ENCODE measurements at regions not wholly inside any gene's neighbourhood (a gene's known extent, or its start where the extent isn't known, plus 50 kb on each side); places are given as distances from the start of the nearest gene placed in this dataset.

- H3K4me3 ChIP-seq (ENCODE audit: low read depth, low read length): no peak overlapping the region
- no peak for TF ChIP-seq BCL11B (tag by site-specific recombination; IDR thresholded peaks at IDR 0.05; ENCODE audit: low read depth)
- TF ChIP-seq EGR2 (tag by site-specific recombination; IDR thresholded peaks at IDR 0.05; ENCODE audit: low read depth): peak; percentile 61; the same call in 1 of the 2 replicates
- TF ChIP-seq ZNF664 (tag by site-specific recombination; IDR thresholded peaks at IDR 0.05): peak; percentile 89
- TF ChIP-seq SCRT2 (tag by site-specific recombination; IDR thresholded peaks at IDR 0.05): peak; percentile 47; the same call in 1 of the 2 replicates
- TF ChIP-seq SCRT1 (tag by site-specific recombination; IDR thresholded peaks at IDR 0.05; ENCODE audit: borderline replicate concordance): no peak
- TF ChIP-seq HIC1 (tag by site-specific recombination; IDR thresholded peaks at IDR 0.05): no peak
- TF ChIP-seq ZNF10 (tag by site-specific recombination; IDR thresholded peaks at IDR 0.05): peak; percentile 40; the same call in 1 of the 2 replicates
- no peak for TF ChIP-seq ZNF211 (tag by site-specific recombination; IDR thresholded peaks at IDR 0.05; ENCODE audit: low read depth)
- no peak for TF ChIP-seq ZNF791 (tag by site-specific recombination; IDR thresholded peaks at IDR 0.05)
- TF ChIP-seq ZNF510 (tag by site-specific recombination; IDR thresholded peaks at IDR 0.05; ENCODE audit: insufficient replicate concordance): no peak
- TF ChIP-seq ZNF223 (tag by site-specific recombination; IDR thresholded peaks at IDR 0.05): no peak
- no peaks in the 10 kb centered on the region for H3K4me1 ChIP-seq (ENCODE audit: control insufficient read depth, insufficient read depth, low read length)
- no peaks in the 10 kb centered on the region for H3K9me3 ChIP-seq (ENCODE audit: control insufficient read depth, insufficient read depth, low read depth, low read length)
- no peak overlapping the region for H3K27ac ChIP-seq (ENCODE audit: extremely low read depth, low read depth, low read length)
- CTCF ChIA-PET: interaction anchor here (0.5 to 3.7 kb wide), 2 partner anchors 23 to 76 kb away, joined by 5 to 13 read pairs; no protein-coding TSS in a partner anchor
- POLR2A ChIA-PET: interaction anchor here (0.6 kb wide), 1 partner anchor 582 kb away, joined by 4 read pairs; no protein-coding TSS in a partner anchor
- H3K36me3 ChIP-seq (ENCODE audit: control insufficient read depth in 2 of 2, insufficient read depth in 1 of 2, low read length in 2 of 2): no peaks in the 10 kb centered on the region
Measured at GRCh38 chr17:77354670-77355455, 214.1 kb downstream of the SEC14L1 start.

- no peaks in the 10 kb centered on the region for H3K36me3 ChIP-seq (ENCODE audit: control insufficient read depth in 2 of 2, insufficient read depth in 1 of 2, low read length in 2 of 2)
- H3K4me1 ChIP-seq (ENCODE audit: control insufficient read depth, insufficient read depth, low read length): no peaks in the 10 kb centered on the region
- H3K4me3 ChIP-seq (ENCODE audit: low read depth, low read length): no peak overlapping the region
- ChIA-PET POLR2A (no interaction called here), CTCF (interaction anchor here (0.6 to 0.9 kb wide), 2 partner anchors 10 to 25 kb away, joined by 3 to 4 read pairs; no protein-coding TSS in a partner anchor)
- H3K9me3 ChIP-seq (ENCODE audit: control insufficient read depth, insufficient read depth, low read depth, low read length): no peaks in the 10 kb centered on the region
- H3K27ac ChIP-seq (ENCODE audit: extremely low read depth, low read depth, low read length): no peak overlapping the region
- TF ChIP-seq PATZ1 (tag by site-specific recombination; IDR thresholded peaks at IDR 0.05): peak; percentile 68
- TF ChIP-seq ZFP3 (tag by site-specific recombination; IDR thresholded peaks at IDR 0.05; ENCODE audit: low read depth): no peak
- no peak for TF ChIP-seq ZNF571 (tag by site-specific recombination; IDR thresholded peaks at IDR 0.05)
Measured at GRCh38 chr17:77356109-77356689, 215.4 kb downstream of the SEC14L1 start.

GRCh38 chr17:77356690-77357201 lies 216.0 kb downstream of the SEC14L1 start:
- Histone ChIP-seq H3K27ac (ENCODE audit: extremely low read depth, low read depth, low read length) (no peak overlapping the region), H3K36me3 (ENCODE audit: control insufficient read depth in 2 of 2, insufficient read depth in 1 of 2, low read length in 2 of 2) (no peaks in the 10 kb centered on the region), H3K4me3 (ENCODE audit: low read depth, low read length) (no peak overlapping the region), H3K4me1 (ENCODE audit: control insufficient read depth, insufficient read depth, low read length) (no peaks in the 10 kb centered on the region), H3K9me3 (ENCODE audit: control insufficient read depth, insufficient read depth, low read depth, low read length) (no peaks in the 10 kb centered on the region)
- ChIA-PET CTCF (interaction anchor here (0.8 kb wide), 2 partner anchors 26 to 73 kb away, joined by 3 to 4 read pairs; no protein-coding TSS in a partner anchor), POLR2A (no interaction called here)
- no peak for TF ChIP-seq OSR2 (tag by site-specific recombination; IDR thresholded peaks at IDR 0.05)
- TF ChIP-seq TSHZ1 (tag by site-specific recombination; IDR thresholded peaks at IDR 0.05; ENCODE audit: borderline replicate concordance): no peak
- TF ChIP-seq ZNF639 (tag by site-specific recombination; IDR thresholded peaks at IDR 0.05): no peak
